IMR-90 (cell line): ENCODE measurements at regions not wholly inside any gene's neighbourhood (a gene's known extent, or its start where the extent isn't known, plus 50 kb on each side); places are given as distances from the start of the nearest gene placed in this dataset.

Experiments
- CTCF ChIP-seq: conservative IDR thresholded peaks from 2 replicates; pipeline ENCODE4 v1.5.1; 2012; ENCODE audit warnings: mild to moderate bottlenecking, low read depth, low read length, improper control_type of control experiment
- MAZ ChIP-seq: IDR thresholded peaks from 2 replicates; pipeline ENCODE4 v1.6.1; 2012; ENCODE audit warnings: low read depth, mild to moderate bottlenecking, low read length, improper control_type of control experiment, moderate library complexity, borderline replicate concordance
- NFE2L2 ChIP-seq: fragments of 150-350 bp; IDR thresholded peaks from 2 replicates; pipeline ENCODE4 v1.6.1; 2016; ENCODE audit warnings: low read depth, mild to moderate bottlenecking, low read length
- POLR2A ChIP-seq: IDR thresholded peaks from 2 replicates; pipeline ENCODE4 v1.6.1; 2012; ENCODE audit warnings: mild to moderate bottlenecking, low read depth, low read length
- RAD21 ChIP-seq: IDR thresholded peaks from 2 replicates; pipeline ENCODE4 v1.6.1; 2012; ENCODE audit warnings: low read length, improper control_type of control experiment
- RCOR1 ChIP-seq: IDR thresholded peaks from 2 replicates; pipeline ENCODE4 v1.6.1; 2012; ENCODE audit warnings: mild to moderate bottlenecking, low read length, improper control_type of control experiment; ENCODE audit not compliant: insufficient replicate concordance
- RFX5 ChIP-seq: IDR thresholded peaks from 2 replicates; pipeline ENCODE4 v1.8.0; 2012; ENCODE audit warnings: low read depth, mild to moderate bottlenecking, low read length, moderate library complexity
- SMC3 ChIP-seq: fragments of 150-350 bp; IDR thresholded peaks from 2 replicates; pipeline ENCODE4 v1.6.1; 2016; ENCODE audit warnings: low read depth, mild to moderate bottlenecking, antibody characterized with exemption, low read length, moderate library complexity
- USF2 ChIP-seq: fragments of 150-350 bp; IDR thresholded peaks from 2 replicates; pipeline ENCODE4 v1.6.1; 2017; ENCODE audit warnings: mild to moderate bottlenecking, antibody characterized with exemption, low read length, low read depth

GRCh38 chr11:70747285-70747684 lies 349.0 kb downstream of the CTTN start:
- TF ChIP-seq RAD21 (no peak), POLR2A (no peak), CTCF (no peak), SMC3 (no peak), RCOR1 (no peak), NFE2L2 (no peak), USF2 (no peak), RFX5 (no peak), MAZ (no peak)
